ENCODE measurements at regions not wholly inside any gene's neighbourhood (a gene's known extent, or its start where the extent isn't known, plus 50 kb on each side); places are given as distances from the start of the nearest gene placed in this dataset.
"Not testable (repeated sequence)": the region's sequence is repeated elsewhere in the genome, so short reads cannot be mapped to it uniquely, and the experiment has no call there.

GRCh38 chr1:8228253-8228652, 89.7 kb upstream of the SLC45A1 start:
- DNase-seq (ENCODE audit: low read depth), result no peak

DNA sequence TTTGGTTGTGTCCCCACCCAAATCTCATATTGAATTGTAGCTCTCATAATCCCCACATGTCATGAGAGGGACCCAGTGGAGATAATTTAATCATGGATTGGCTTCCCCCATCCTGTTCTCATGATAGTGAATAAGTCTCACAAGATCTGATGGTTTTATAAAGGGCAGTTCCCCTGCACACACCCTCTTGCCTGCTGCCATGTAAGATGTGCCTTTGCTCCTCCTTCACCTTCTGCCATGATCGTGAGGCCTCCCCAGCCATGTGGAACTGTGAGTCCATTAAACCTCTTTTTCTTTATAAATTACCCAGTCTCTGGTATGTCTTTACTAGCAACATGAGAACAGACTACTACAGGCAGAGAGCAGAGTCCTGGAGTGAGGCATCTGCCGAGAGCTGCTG, 90.2 kb upstream of the SLC45A1 start:
- not testable (repeated sequence) for DNase-seq (ENCODE audit: low read depth)

- DNase-seq (ENCODE audit: low read depth), result no peak
Observed at GRCh38 chr1:8226747-8227146, 91.2 kb upstream of the SLC45A1 start.

DNA sequence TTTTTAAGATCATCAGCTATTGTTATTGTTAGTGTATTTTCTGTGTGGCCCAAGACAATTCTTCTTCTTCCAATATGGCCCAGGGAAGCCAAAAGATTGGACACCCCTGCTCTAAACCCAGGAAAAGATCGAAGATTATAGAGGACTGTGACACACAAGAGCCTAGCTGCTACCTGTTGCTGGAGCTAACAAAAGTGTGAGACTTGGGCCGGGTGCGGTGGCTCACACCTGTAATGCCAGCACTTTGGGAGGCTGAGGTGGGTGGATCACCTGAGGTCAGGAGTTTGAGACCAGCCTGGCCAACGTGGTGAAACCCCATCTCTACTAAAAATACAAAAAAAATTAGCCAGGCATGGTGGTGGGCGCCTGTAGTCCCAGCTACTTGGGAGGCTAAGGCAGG, 91.9 kb upstream of the SLC45A1 start:
- DNase-seq (ENCODE audit: low read depth), result not testable (repeated sequence)

DNA sequence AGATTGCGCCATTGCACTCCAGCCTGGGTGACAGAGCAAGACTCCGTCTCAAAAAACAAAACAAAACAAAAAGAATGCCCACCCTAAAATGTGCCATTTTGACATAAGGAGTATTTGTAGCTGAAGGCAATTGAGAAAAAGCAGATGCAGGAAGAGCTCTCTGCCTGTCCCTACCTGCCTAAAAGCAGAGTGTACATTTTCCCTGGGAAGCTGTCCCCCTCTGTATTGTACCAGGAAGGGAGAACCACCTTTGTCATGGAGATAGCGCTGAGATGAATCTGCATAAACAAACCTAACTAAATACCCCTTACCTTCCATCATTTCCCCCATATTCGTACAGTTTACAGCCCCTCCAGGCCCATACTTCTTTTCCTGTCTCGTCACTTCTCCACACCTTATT, 94.4 kb upstream of the SLC45A1 start:
- no peak for DNase-seq (ENCODE audit: low read depth)

DNA sequence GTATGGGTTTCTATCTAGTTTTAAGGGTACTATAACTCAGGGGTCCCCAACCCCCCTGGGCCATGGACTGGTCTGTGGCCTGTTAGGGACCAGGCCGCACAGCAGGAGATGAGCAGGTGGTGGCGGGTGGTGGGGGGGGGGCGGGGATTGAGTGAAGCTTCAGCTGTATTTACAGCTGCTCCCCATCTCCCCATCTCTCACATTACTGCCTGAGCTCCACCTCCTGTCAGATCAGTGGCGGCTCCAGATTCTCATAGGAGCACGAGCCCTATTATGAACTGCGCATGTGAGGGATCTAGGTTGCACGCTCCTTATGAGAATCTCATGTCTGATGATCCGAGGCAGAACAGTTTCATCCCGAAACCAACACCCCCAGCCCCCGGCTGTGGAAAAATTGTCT, 95.1 kb upstream of the SLC45A1 start:
- DNase-seq (ENCODE audit: low read depth), result no peak

- DNase-seq (ENCODE audit: low read depth), result no peak
Observed at GRCh38 chr1:8219530-8219929, 98.4 kb upstream of the SLC45A1 start.

DNA sequence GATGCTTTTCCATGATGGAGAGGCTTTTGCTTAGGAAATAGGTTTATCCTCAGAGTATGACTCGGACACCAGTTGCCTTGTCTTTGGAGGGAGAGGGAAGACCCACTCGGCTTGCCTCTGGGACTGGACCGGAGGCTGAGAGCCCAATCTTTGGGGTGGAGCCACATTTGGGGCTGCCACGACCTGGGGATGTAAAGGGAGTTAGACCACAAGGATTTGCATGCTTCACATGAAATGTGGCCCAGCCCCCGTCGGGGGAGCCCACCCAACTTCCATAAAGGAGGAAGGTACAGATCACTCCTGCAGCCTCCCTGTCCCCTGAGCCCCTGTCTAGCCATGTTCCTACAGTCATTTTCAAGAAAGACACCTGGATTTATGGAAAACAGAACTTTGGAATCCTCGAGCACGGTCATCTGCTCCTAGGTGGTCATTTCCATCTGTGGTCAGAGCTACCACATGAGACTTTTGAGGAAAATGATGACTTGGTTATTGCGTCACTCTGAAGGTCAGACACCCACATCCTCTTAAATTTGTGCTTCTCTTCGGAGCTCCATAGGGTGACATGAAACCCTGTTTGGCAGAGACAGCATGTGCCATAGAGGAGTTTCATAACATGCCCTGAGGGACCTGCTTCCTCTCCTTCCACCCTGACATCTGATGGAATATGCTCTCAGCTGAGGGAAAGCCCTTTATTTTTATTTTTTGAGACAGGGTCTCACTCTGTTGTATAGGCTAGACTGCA, 99.4 kb upstream of the SLC45A1 start:
- no peak for DNase-seq (ENCODE audit: low read depth)

DNA sequence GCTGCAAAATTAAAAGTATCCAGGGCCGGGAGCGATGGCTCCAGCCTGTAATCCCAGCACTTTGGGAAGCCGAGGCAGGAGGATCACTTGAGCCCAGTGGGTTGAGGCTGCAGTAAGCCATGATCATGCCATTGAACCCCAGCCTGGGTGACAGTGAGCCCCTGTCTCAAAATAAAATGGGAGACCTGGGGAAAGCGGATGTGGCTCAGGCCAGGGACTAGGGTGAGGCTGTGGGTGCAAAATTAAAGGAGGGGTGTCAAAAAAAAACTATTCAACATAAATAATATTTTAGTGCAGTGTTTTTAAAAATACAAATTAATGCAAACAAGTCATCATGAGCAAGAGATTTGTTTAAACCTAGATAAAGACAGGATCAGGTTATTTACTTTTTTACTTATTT, 100.1 kb upstream of the SLC45A1 start:
- no peak for DNase-seq (ENCODE audit: low read depth)

- DNase-seq (ENCODE audit: low read depth), result no peak
Observed at GRCh38 chr1:8217011-8217711, 100.8 kb upstream of the SLC45A1 start.

- DNase-seq (ENCODE audit: low read depth), result no peak
Observed at GRCh38 chr1:8216005-8216404, 101.9 kb upstream of the SLC45A1 start.

GRCh38 chr1:8214501-8215173, 103.3 kb upstream of the SLC45A1 start:
- no peak for DNase-seq (ENCODE audit: low read depth)

DNA sequence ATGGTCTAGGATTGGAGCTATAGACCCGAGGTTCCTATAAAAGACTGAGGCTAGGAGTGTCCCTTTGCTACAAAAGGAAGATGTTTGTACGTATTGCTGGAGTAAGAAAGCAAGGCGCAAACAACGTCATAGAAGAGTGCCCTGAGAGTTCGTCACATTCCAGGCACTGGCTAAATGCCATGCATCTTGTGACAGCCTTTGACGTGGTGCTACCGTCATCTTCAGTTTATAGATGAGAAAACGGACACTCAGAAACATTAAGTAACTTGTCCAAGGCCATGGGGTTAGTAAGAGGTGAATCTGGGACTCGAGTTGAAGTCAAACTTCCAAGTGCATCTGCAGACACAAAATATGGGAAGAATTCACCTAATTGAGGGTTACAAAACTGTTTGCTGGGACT, 104.2 kb upstream of the SLC45A1 start:
- DNase-seq (ENCODE audit: low read depth), result no peak

- no peak for DNase-seq (ENCODE audit: low read depth)
Observed at GRCh38 chr1:8213136-8213535, 104.8 kb upstream of the SLC45A1 start.

DNA sequence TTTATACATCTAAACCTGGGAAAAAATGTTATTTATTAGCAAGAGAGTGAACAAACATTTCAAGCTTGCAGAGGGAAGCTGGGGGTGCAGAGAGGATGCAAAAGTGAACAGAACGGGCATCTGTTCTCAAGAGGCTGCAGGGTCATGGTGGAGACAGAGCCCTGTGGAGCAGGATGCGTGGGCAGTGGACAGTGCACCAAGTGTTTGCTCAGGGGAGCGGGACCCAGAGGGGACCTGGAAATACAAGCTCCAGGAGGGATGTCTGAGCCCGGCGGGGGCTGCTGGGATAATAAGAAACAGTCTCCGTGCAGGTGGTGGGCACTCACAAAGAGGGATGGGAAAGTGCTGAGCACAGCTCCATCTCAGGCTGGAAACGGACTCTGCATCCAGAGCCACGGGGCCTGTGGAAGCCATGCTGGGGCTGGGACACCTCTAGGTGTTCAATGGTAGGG, 105.3 kb upstream of the SLC45A1 start:
- DNase-seq (ENCODE audit: low read depth), result no peak

- DNase-seq (ENCODE audit: low read depth), result no peak
Observed at GRCh38 chr1:8211883-8212579, 105.9 kb upstream of the SLC45A1 start.

DNA sequence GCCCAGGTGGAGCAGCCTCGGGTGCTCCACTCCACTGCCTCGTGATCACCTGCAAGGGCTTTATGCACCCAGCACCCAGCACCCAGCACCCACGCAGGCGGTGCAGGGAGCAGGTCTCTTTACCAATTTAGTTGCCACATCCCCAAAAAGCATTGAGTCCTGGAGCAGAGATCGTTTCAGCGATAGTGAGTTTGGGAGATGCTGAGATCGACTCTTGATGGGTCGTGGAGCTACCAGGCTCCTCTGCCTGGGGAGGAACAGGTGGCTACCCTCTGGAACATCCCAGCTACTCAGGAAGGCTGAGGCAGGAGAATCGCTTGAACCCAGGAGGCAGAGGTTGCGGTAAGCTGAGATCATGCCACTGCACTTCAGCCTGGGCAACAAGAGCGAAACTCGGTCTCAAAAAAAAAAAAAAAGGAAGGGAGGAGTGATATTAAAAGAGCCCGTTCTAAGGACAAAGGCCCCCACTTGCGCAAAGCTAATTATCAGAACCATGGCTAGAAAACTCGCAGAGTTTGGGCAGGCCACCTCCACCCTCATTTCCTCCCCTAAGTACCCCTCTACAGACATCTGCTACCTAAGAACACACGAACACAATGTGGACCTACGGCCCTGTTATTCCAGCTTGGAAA, 106.5 kb upstream of the SLC45A1 start:
- DNase-seq (ENCODE audit: low read depth), result no peak

DNA sequence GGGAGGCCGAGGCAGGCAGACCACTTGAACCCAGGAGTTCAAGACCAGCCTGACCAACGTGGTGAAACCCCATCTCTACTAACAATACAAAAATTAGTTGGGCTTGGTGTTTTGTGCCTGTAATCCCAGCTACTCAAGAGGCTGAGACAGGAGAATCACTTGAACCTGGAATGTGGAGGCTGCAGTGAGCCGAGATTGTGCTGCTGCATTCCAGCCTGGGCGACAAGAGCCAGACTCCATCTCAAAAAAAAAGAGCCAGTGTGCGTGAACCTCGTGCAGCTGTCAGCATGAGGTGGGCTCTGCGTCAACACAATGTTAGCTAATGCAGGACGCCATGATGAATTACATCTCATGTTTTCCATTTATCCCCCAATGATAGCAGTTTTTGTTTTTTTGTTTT, 110.7 kb upstream of the SLC45A1 start:
- no peak for DNase-seq (ENCODE audit: low read depth)

- no peak for DNase-seq (ENCODE audit: low read depth)
Observed at GRCh38 chr1:8206391-8206790, 111.5 kb upstream of the SLC45A1 start.

DNA sequence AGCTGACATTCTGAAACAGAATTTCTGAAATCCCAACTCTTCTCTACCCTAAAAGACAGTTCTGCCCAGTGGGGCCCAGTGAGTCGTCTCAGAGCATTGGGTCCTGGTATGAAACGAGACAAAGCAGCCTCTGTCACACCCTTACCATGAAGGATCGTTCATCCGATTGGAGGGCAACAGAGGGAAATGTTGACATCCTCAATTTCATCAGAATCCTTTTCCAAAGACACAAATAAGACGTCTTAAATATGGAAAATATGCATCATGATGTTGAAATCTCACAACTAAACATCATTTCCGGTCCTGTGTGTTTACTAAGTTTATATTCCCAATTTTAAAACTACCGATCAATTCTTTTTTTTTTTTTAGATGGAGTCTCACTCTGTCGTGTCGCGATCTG, 112.1 kb upstream of the SLC45A1 start:
- DNase-seq (ENCODE audit: low read depth), result no peak

DNA sequence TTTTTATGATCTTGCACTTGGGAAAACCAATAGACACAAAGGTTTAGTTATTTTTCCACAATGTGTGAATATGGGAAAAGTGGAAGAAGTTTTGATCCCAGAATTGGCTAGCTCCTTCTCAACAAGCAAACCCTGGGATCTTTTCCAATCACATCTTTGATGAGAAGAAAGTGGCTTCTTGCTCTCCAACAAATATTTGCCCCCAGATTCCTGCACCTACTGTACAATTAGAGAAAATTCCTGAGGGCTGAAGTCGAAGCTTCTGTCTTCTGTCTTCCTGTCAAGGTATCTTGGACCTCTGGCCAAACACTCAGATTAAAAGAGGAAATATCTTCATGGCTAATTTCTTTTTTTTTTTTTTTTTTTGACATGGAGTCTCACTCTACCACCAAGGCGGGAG, 113.1 kb upstream of the SLC45A1 start:
- DNase-seq (ENCODE audit: low read depth), result no peak

- no peak for DNase-seq (ENCODE audit: low read depth)
Observed at GRCh38 chr1:8203551-8203950, 114.4 kb upstream of the SLC45A1 start.
